ENCODE measurements at regions not wholly inside any gene's neighbourhood (a gene's known extent, or its start where the extent isn't known, plus 50 kb on each side); places are given as distances from the start of the nearest gene placed in this dataset.

DNA sequence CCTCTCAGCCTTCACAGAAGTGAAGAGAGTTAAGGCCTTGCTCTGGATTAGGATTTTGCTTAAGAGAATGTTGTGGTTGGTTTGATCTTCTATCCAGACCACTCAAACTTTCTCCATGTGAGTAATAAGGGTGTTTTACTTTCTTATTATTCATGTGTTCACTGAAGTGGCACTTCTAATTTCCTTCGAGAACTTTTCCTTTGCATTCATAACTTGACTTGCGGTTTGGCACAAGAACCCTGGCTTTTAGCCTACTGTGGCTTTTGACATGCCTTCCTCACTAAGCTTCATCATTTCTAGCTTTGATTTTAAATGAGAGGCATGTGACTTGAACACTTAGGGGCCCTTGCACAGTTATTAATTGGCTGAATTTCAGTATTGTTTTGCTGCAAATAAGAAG lies 166.1 kb upstream of the OPRM1 start:
- TF ChIP-seq, protein P1, sequence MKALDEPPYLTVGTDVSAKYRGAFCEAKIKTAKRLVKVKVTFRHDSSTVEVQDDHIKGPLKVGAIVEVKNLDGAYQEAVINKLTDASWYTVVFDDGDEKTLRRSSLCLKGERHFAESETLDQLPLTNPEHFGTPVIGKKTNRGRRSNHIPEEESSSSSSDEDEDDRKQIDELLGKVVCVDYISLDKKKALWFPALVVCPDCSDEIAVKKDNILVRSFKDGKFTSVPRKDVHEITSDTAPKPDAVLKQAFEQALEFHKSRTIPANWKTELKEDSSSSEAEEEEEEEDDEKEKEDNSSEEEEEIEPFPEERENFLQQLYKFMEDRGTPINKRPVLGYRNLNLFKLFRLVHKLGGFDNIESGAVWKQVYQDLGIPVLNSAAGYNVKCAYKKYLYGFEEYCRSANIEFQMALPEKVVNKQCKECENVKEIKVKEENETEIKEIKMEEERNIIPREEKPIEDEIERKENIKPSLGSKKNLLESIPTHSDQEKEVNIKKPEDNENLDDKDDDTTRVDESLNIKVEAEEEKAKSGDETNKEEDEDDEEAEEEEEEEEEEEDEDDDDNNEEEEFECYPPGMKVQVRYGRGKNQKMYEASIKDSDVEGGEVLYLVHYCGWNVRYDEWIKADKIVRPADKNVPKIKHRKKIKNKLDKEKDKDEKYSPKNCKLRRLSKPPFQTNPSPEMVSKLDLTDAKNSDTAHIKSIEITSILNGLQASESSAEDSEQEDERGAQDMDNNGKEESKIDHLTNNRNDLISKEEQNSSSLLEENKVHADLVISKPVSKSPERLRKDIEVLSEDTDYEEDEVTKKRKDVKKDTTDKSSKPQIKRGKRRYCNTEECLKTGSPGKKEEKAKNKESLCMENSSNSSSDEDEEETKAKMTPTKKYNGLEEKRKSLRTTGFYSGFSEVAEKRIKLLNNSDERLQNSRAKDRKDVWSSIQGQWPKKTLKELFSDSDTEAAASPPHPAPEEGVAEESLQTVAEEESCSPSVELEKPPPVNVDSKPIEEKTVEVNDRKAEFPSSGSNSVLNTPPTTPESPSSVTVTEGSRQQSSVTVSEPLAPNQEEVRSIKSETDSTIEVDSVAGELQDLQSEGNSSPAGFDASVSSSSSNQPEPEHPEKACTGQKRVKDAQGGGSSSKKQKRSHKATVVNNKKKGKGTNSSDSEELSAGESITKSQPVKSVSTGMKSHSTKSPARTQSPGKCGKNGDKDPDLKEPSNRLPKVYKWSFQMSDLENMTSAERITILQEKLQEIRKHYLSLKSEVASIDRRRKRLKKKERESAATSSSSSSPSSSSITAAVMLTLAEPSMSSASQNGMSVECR (CRISPR knock-in tag; IDR thresholded peaks at IDR 0.05) = no peak
- TF ChIP-seq, protein P2, sequence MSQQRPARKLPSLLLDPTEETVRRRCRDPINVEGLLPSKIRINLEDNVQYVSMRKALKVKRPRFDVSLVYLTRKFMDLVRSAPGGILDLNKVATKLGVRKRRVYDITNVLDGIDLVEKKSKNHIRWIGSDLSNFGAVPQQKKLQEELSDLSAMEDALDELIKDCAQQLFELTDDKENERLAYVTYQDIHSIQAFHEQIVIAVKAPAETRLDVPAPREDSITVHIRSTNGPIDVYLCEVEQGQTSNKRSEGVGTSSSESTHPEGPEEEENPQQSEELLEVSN (IDR thresholded peaks at IDR 0.05; ENCODE audit: borderline replicate concordance in 1 of 2, extremely low read depth in 1 of 2, insufficient read depth in 1 of 2, insufficient read length in 1 of 2, low read depth in 1 of 2, low read length in 1 of 2, poor library complexity in 1 of 2, severe bottlenecking in 1 of 2) = no peak
- TF ChIP-seq, protein P3, sequence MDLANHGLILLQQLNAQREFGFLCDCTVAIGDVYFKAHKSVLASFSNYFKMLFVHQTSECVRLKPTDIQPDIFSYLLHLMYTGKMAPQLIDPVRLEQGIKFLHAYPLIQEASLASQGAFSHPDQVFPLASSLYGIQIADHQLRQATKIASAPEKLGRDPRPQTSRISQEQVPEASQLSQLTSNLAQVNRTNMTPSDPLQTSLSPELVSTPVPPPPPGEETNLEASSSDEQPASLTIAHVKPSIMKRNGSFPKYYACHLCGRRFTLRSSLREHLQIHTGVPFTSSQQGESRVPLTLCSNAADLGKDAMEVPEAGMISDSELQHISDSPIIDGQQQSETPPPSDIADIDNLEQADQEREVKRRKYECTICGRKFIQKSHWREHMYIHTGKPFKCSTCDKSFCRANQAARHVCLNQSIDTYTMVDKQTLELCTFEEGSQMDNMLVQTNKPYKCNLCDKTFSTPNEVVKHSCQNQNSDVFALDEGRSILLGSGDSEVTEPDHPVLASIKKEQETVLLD (IDR thresholded peaks at IDR 0.05) = no peak
- TF ChIP-seq BCL6 (CRISPR knock-in tag; IDR thresholded peaks at IDR 0.05) (no peak), NR2C2 (CRISPR knock-in tag; IDR thresholded peaks at IDR 0.05) (no peak), NR2C2 (tag; IDR thresholded peaks at IDR 0.05) (no peak), MXI1 (IDR thresholded peaks at IDR 0.05; ENCODE audit: low read depth, low read length) (no peak), EZH2 (IDR thresholded peaks at IDR 0.05; ENCODE audit: borderline replicate concordance, low read depth, low read length) (no peak), MTA2 (IDR thresholded peaks at IDR 0.05; ENCODE audit: low read depth) (no peak), MCM2 (IDR thresholded peaks at IDR 0.05; ENCODE audit: low read depth) (no peak), TAF7 (tag; IDR thresholded peaks at IDR 0.05) (no peak)
- TF ChIP-seq, protein P4, sequence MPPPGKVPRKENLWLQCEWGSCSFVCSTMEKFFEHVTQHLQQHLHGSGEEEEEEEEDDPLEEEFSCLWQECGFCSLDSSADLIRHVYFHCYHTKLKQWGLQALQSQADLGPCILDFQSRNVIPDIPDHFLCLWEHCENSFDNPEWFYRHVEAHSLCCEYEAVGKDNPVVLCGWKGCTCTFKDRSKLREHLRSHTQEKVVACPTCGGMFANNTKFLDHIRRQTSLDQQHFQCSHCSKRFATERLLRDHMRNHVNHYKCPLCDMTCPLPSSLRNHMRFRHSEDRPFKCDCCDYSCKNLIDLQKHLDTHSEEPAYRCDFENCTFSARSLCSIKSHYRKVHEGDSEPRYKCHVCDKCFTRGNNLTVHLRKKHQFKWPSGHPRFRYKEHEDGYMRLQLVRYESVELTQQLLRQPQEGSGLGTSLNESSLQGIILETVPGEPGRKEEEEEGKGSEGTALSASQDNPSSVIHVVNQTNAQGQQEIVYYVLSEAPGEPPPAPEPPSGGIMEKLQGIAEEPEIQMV (tag; conservative IDR thresholded peaks at IDR 0.05; ENCODE audit: low read depth) = no peak
- TF ChIP-seq, protein P5, sequence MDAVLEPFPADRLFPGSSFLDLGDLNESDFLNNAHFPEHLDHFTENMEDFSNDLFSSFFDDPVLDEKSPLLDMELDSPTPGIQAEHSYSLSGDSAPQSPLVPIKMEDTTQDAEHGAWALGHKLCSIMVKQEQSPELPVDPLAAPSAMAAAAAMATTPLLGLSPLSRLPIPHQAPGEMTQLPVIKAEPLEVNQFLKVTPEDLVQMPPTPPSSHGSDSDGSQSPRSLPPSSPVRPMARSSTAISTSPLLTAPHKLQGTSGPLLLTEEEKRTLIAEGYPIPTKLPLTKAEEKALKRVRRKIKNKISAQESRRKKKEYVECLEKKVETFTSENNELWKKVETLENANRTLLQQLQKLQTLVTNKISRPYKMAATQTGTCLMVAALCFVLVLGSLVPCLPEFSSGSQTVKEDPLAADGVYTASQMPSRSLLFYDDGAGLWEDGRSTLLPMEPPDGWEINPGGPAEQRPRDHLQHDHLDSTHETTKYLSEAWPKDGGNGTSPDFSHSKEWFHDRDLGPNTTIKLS (IDR thresholded peaks at IDR 0.05; ENCODE audit: borderline replicate concordance, low read depth) = no peak
- TF ChIP-seq, protein P6, sequence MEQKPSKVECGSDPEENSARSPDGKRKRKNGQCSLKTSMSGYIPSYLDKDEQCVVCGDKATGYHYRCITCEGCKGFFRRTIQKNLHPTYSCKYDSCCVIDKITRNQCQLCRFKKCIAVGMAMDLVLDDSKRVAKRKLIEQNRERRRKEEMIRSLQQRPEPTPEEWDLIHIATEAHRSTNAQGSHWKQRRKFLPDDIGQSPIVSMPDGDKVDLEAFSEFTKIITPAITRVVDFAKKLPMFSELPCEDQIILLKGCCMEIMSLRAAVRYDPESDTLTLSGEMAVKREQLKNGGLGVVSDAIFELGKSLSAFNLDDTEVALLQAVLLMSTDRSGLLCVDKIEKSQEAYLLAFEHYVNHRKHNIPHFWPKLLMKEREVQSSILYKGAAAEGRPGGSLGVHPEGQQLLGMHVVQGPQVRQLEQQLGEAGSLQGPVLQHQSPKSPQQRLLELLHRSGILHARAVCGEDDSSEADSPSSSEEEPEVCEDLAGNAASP (IDR thresholded peaks at IDR 0.05) = no peak
- TF ChIP-seq, protein P7, sequence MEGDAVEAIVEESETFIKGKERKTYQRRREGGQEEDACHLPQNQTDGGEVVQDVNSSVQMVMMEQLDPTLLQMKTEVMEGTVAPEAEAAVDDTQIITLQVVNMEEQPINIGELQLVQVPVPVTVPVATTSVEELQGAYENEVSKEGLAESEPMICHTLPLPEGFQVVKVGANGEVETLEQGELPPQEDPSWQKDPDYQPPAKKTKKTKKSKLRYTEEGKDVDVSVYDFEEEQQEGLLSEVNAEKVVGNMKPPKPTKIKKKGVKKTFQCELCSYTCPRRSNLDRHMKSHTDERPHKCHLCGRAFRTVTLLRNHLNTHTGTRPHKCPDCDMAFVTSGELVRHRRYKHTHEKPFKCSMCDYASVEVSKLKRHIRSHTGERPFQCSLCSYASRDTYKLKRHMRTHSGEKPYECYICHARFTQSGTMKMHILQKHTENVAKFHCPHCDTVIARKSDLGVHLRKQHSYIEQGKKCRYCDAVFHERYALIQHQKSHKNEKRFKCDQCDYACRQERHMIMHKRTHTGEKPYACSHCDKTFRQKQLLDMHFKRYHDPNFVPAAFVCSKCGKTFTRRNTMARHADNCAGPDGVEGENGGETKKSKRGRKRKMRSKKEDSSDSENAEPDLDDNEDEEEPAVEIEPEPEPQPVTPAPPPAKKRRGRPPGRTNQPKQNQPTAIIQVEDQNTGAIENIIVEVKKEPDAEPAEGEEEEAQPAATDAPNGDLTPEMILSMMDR (IDR thresholded peaks at IDR 0.05 in 2 of 3, conservative IDR thresholded peaks at IDR 0.05 in 1 of 3; ENCODE audit: insufficient read depth in 2 of 3, low read depth in 1 of 3, low read length in 3 of 3) = no peak
